ENCODE measurements at regions not wholly inside any gene's neighbourhood (a gene's known extent, or its start where the extent isn't known, plus 50 kb on each side); places are given as distances from the start of the nearest gene placed in this dataset.

DNA sequence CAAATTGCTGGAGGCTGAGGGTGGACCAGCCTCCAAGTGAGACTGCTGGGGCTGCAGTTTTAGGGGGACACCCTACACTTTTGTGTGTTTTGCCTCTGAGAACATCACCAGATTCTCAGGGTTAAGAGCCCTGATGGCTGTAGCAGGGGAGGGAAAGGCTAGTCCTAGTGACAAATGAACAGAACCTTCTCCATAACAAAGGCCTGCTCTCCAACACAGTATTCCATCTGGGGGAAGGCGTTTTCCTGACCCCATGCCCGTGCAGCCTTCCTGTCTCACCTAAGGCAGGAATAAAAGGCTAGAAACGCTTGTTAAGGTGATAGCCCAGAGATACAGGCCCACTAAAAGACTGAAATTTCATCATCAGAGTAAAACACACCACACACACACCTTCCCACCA lies 50.2 kb upstream of the NSMCE3 start:
- Histone ChIP-seq H3K79me1 (ENCODE audit: low read depth in 1 of 2, low read length in 2 of 2) (no peaks in the 10 kb centered on the region), H3K23ac (ENCODE audit: low read depth, low read length) (no peak overlapping the region), H3K36me3 (ENCODE audit: control insufficient read depth, insufficient read depth, low read length) (no peaks in the 10 kb centered on the region), H4K8ac (ENCODE audit: low read depth in 2 of 2, low read length in 2 of 2) (no peak overlapping the region), H3K9ac (ENCODE audit: low read depth, low read length) (no peak overlapping the region), H3K27me3 (ENCODE audit: control insufficient read depth, insufficient read depth, low read length) (no peaks in the 10 kb centered on the region; the same call in 1 of the 2 replicates), H3K27ac (ENCODE audit: insufficient read depth, low read length) (no peak overlapping the region), H4K20me1 (ENCODE audit: insufficient read depth, low read length) (no peaks in the 10 kb centered on the region), H3K4me2 (ENCODE audit: low read depth, low read length) (no peak overlapping the region), H2AK5ac (ENCODE audit: low read depth, low read length) (no peak overlapping the region), H2BK120ac (ENCODE audit: low read depth, low read length) (no peak overlapping the region), H2BK15ac (ENCODE audit: low read depth, low read length) (no peak overlapping the region), H2AFZ (replicated peaks; ENCODE audit: low read length, poor library complexity) (no peak overlapping the region), H3K4me1 (ENCODE audit: control insufficient read depth, insufficient read depth, low read length) (no peaks in the 10 kb centered on the region), H3K9me1 (ENCODE audit: insufficient read depth, low read length) (no peaks in the 10 kb centered on the region), H2BK5ac (ENCODE audit: low read depth, low read length, poor library complexity, severe bottlenecking) (no peak overlapping the region), H3K56ac (ENCODE audit: extremely low read depth, insufficient read depth, low read length) (no peak overlapping the region), H3K9me3 (ENCODE audit: control insufficient read depth, insufficient read depth, low read length) (no peaks in the 10 kb centered on the region), H3K4ac (ENCODE audit: low read depth, low read length) (no peak overlapping the region), H2AK9ac (replicated peaks; ENCODE audit: low read depth, low read length, poor library complexity) (no peak overlapping the region), H4K5ac (ENCODE audit: low read depth, low read length) (no peak overlapping the region), H3K4me3 (ENCODE audit: insufficient read depth, low read depth, low read length) (no peak overlapping the region), H3K14ac (replicated peaks; ENCODE audit: low read depth, low read length) (no peak overlapping the region), H4K91ac (ENCODE audit: insufficient read depth, low read depth, low read length) (no peak overlapping the region), H3K18ac (ENCODE audit: low read depth, low read length) (no peak overlapping the region), H2BK20ac (ENCODE audit: low read depth, low read length) (no peak overlapping the region)
- no TSS peak for BruUV-seq (replicated peaks)
- dilution Hi-C loops (cut with HindIII; ENCODE audit: low sequenced_read_pairs, unreplicated experiment) = no loop called here
- intact Hi-C loops (cut with micrococcal nuclease) = no loop called here
- DNase-seq = no peak
- in situ Hi-C loops (cut with MboI; ENCODE audit: low sequenced_read_pairs) = no loop called here
- no peak for ATAC-seq (ENCODE audit: low read depth)
- TF ChIP-seq MXI1 (IDR thresholded peaks at IDR 0.05; ENCODE audit: borderline replicate concordance, low read depth, low read length) = no peak
- TF ChIP-seq CHD1 (IDR thresholded peaks at IDR 0.05; ENCODE audit: low read depth, low read length) = no peak
- TF ChIP-seq FOS (IDR thresholded peaks at IDR 0.05; ENCODE audit: low read depth, low read length) = no peak
- no peak for TF ChIP-seq CEBPB (IDR thresholded peaks at IDR 0.05; ENCODE audit: low read depth, low read length)
- no peak for TF ChIP-seq MAFK (IDR thresholded peaks at IDR 0.05; ENCODE audit: low read depth, low read length)
- TF ChIP-seq MAZ (IDR thresholded peaks at IDR 0.05; ENCODE audit: borderline replicate concordance, low read depth, low read length) = no peak
- TF ChIP-seq, protein P1, sequence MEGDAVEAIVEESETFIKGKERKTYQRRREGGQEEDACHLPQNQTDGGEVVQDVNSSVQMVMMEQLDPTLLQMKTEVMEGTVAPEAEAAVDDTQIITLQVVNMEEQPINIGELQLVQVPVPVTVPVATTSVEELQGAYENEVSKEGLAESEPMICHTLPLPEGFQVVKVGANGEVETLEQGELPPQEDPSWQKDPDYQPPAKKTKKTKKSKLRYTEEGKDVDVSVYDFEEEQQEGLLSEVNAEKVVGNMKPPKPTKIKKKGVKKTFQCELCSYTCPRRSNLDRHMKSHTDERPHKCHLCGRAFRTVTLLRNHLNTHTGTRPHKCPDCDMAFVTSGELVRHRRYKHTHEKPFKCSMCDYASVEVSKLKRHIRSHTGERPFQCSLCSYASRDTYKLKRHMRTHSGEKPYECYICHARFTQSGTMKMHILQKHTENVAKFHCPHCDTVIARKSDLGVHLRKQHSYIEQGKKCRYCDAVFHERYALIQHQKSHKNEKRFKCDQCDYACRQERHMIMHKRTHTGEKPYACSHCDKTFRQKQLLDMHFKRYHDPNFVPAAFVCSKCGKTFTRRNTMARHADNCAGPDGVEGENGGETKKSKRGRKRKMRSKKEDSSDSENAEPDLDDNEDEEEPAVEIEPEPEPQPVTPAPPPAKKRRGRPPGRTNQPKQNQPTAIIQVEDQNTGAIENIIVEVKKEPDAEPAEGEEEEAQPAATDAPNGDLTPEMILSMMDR (conservative IDR thresholded peaks at IDR 0.05; ENCODE audit: low read depth, low read length) = no peak
- TF ChIP-seq POLR2A (IDR thresholded peaks at IDR 0.05; ENCODE audit: low read depth, low read length) = no peak
- TF ChIP-seq, protein P2, sequence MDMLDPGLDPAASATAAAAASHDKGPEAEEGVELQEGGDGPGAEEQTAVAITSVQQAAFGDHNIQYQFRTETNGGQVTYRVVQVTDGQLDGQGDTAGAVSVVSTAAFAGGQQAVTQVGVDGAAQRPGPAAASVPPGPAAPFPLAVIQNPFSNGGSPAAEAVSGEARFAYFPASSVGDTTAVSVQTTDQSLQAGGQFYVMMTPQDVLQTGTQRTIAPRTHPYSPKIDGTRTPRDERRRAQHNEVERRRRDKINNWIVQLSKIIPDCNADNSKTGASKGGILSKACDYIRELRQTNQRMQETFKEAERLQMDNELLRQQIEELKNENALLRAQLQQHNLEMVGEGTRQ (IDR thresholded peaks at IDR 0.05; ENCODE audit: low read depth, low read length) = no peak
- no CpG with 5 or more reads among the region's 3 CpGs for WGBS, 2 experiments (ENCODE audit: extremely low coverage in 2 of 2, insufficient read length in 1 of 2)
- POLR2A ChIA-PET (ENCODE audit: unreplicated experiment) = no interaction called here
- CTCF ChIA-PET = no interaction called here
